AG04450 (cell line): ENCODE measurements at regions not wholly inside any gene's neighbourhood (a gene's known extent, or its start where the extent isn't known, plus 50 kb on each side); places are given as distances from the start of the nearest gene placed in this dataset.
"Not testable (repeated sequence)": the region's sequence is repeated elsewhere in the genome, so short reads cannot be mapped to it uniquely, and the experiment has no call there.

ENCODE experiments used
- CTCF ChIA-PET: fragments of 300-600, 350-600 bp; formaldehyde crosslinking; extraction: SDS; loops from one replicate; lab custom pipeline; 2022; ENCODE audit warnings: antibody characterized with exemption, inconsistent platforms; lab: Charles Lee
- POLR2A ChIA-PET: fragments of 350-600 bp; formaldehyde crosslinking; extraction: SDS; loops from one replicate; lab custom pipeline; 2021; ENCODE audit warnings: antibody characterized with exemption, inconsistent platforms; lab: Yijun Ruan, JAX
- DNase-seq: peaks from one replicate; pipeline ENCODE4 v3.0.0-alpha.2; 2011; ENCODE audit warnings: low read depth, low spot score
- H3K27ac ChIP-seq: one replicate; pipeline ENCODE4 v1.5.1; 2012; ENCODE audit warnings: low read depth, low read length, control low read depth
- H3K27me3 ChIP-seq: one replicate; pipeline ENCODE4 v1.6.0; 2012; ENCODE audit warnings: low read length; ENCODE audit not compliant: control insufficient read depth, insufficient read depth
- H3K4me3 ChIP-seq: 2 replicates; pipeline ENCODE4 v1.5.1; 2011; ENCODE audit warnings: mild to moderate bottlenecking, low read depth, low read length, control low read depth
- H3K9me3 ChIP-seq: 2 replicates; pipeline ENCODE4 v1.5.1; 2012; ENCODE audit warnings: low read length; ENCODE audit not compliant: control insufficient read depth, insufficient read depth
- TF ChIP-seq, protein P1 (sequence below): IDR thresholded peaks from 2 replicates; pipeline ENCODE4 v1.5.1; 2011; ENCODE audit warnings: low read depth, low read length, control low read depth, inconsistent platforms

DNA sequence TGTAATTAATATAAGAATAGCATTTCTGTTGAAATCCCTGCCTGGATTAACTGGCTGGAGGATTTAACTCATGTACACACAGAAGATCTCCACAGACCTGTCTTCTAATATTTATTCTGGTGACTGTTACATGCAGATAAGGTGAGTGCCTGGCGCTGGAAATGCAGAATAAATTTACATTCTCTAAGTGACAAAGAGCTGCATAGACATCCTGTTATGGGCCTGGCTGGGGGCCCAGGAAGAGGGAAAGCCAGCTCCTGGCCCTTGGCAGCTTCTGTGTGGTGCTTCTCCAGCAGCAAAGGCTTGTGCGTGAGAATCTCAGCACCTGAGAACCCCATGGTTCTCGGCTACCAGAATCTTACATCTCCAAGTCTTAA is 446.6 kb downstream of the PTPRU start:
- Histone ChIP-seq H3K27ac (no peak overlapping the region), H3K9me3 (peaks cover 5% of the 10 kb centered on the region; the same call in 1 of the 2 replicates), H3K4me3 (no peak overlapping the region), H3K27me3 (no peaks in the 10 kb centered on the region)
- TF ChIP-seq, protein P1, sequence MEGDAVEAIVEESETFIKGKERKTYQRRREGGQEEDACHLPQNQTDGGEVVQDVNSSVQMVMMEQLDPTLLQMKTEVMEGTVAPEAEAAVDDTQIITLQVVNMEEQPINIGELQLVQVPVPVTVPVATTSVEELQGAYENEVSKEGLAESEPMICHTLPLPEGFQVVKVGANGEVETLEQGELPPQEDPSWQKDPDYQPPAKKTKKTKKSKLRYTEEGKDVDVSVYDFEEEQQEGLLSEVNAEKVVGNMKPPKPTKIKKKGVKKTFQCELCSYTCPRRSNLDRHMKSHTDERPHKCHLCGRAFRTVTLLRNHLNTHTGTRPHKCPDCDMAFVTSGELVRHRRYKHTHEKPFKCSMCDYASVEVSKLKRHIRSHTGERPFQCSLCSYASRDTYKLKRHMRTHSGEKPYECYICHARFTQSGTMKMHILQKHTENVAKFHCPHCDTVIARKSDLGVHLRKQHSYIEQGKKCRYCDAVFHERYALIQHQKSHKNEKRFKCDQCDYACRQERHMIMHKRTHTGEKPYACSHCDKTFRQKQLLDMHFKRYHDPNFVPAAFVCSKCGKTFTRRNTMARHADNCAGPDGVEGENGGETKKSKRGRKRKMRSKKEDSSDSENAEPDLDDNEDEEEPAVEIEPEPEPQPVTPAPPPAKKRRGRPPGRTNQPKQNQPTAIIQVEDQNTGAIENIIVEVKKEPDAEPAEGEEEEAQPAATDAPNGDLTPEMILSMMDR = no peak
- no peak for DNase-seq
- ChIA-PET CTCF (interaction anchor here (2.1 kb wide), 1 partner anchor 20 kb away, joined by 7 read pairs; no protein-coding TSS in a partner anchor), POLR2A (no interaction called here)

- ChIA-PET CTCF (interaction anchor here (1.0 to 2.1 kb wide), 2 partner anchors 14 to 20 kb away, joined by 6 to 7 read pairs; no protein-coding TSS in a partner anchor), POLR2A (no interaction called here)
- Histone ChIP-seq H3K4me3 (no peak overlapping the region), H3K27ac (no peak overlapping the region), H3K9me3 (peaks cover 5% of the 10 kb centered on the region; the same call in 1 of the 2 replicates), H3K27me3 (no peaks in the 10 kb centered on the region)
- TF ChIP-seq, protein P1 = no peak
- no peak for DNase-seq
These were observed 446.0 kb downstream of the PTPRU start for GRCh38 chr1:29682171-29682918.

DNA sequence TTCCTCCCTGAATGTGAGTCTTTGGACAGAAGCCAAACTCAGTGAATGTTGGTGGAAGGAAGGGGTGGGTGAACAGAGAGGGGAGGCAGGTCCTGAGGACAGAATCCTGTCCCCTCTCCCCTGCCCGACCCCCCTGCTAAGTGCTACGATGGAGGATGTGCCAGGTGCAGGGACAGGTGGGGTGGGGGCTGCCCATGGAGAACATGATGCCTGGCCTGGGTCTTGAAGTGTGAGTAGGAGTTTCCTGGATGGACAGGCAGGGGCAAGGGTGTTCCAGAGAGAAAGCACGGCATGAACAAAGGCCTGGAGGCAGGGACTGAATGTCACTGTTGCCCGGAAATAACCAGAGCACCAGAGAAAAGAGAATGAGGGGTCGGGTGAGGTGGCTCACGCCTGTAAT is 445.1 kb downstream of the PTPRU start:
- H3K4me3 ChIP-seq = not testable (repeated sequence)

DNA sequence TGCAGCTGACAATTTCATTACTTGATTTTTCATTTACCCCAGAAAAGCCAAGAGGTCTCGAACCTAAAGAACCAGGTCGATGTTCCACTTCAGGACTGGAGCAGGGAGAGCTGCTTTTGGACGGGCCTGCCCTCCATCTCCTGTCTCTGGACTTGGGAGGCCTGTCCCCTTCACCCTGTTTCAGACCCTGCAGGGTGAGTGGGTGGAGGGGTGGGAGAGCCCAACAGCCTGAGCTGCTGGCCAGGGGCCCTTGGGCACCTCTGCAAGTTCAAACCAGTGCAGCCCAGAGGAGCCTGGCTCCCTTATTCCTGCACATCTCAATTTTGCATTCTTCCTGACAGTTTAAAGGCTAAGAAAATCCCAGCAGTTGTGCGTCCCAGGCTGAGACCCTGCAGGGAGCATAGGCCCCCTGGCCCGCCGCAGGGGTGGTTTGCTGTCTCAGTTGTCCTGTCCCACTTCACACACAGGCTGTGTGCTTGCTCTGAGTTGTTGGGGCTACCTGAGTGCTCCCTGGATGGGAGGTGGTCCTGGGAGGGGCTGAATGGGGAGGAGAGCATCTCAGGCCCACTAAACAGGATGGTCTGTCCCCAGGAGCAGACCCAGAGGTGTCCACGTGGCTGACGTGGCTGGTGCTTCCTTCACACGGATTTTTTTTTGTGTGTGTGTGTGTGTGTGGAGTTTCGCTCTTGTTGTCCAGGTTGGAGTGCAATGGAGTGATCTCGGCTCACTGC is 443.7 kb downstream of the PTPRU start:
- DNase-seq = no peak
- ChIA-PET CTCF (no interaction called here), POLR2A (no interaction called here)
- H3K9me3 ChIP-seq = peaks cover 5% of the 10 kb centered on the region; the same call in 1 of the 2 replicates
- TF ChIP-seq, protein P1 = no peak
- no peak overlapping the region for H3K27ac ChIP-seq
- no peaks in the 10 kb centered on the region for H3K27me3 ChIP-seq
- H3K4me3 ChIP-seq = no peak overlapping the region

More for the DNA sequence above, 445.1 kb downstream of the PTPRU start:
- CTCF ChIA-PET = interaction anchor here (1.0 to 2.1 kb wide), 2 partner anchors 15 to 21 kb away, joined by 6 to 7 read pairs; no protein-coding TSS in a partner anchor
- POLR2A ChIA-PET, H3K27me3 ChIP-seq, H3K9me3 ChIP-seq, DNase-seq, H3K27ac ChIP-seq: not testable (repeated sequence)

- TF ChIP-seq, protein P1 = no peak
- no peak for DNase-seq
- Histone ChIP-seq H3K27me3 (no peaks in the 10 kb centered on the region), H3K4me3 (no peak overlapping the region), H3K27ac (no peak overlapping the region), H3K9me3 (peaks cover 5% of the 10 kb centered on the region; the same call in 1 of the 2 replicates)
- POLR2A ChIA-PET = no interaction called here
- CTCF ChIA-PET = no interaction called here
These were observed 443.0 kb downstream of the PTPRU start for GRCh38 chr1:29679316-29679715.
